ENCODE measurements at regions not wholly inside any gene's neighbourhood (a gene's known extent, or its start where the extent isn't known, plus 50 kb on each side); places are given as distances from the start of the nearest gene placed in this dataset.

- no peak for DNase-seq (ENCODE audit: extremely low read depth in 1 of 2, low read depth in 1 of 2)
Measured at GRCh38 chr16:50996166-50996829, 154.8 kb downstream of the SALL1 start.

GRCh38 chr16:50994995-50995394 lies 156.1 kb downstream of the SALL1 start:
- no peak for DNase-seq (ENCODE audit: extremely low read depth in 1 of 2, low read depth in 1 of 2)

GRCh38 chr16:50992350-50993032 lies 158.6 kb downstream of the SALL1 start:
- no peak for DNase-seq (ENCODE audit: extremely low read depth in 1 of 2, low read depth in 1 of 2)

- DNase-seq (ENCODE audit: extremely low read depth in 1 of 2, low read depth in 1 of 2): no peak
Measured at GRCh38 chr16:50991436-50991835, 159.6 kb downstream of the SALL1 start.

- no peak for DNase-seq (ENCODE audit: extremely low read depth in 1 of 2, low read depth in 1 of 2)
Measured at GRCh38 chr16:50991006-50991405, 160.1 kb downstream of the SALL1 start.

- no peak for DNase-seq (ENCODE audit: extremely low read depth in 1 of 2, low read depth in 1 of 2)
Measured at GRCh38 chr16:50989047-50989446, 162.0 kb downstream of the SALL1 start.

- no peak for DNase-seq (ENCODE audit: extremely low read depth in 1 of 2, low read depth in 1 of 2)
Measured at GRCh38 chr16:50988441-50988840, 162.6 kb downstream of the SALL1 start.

- no peak for DNase-seq (ENCODE audit: extremely low read depth in 1 of 2, low read depth in 1 of 2)
Measured at GRCh38 chr16:50986453-50986852, 164.6 kb downstream of the SALL1 start.

- no peak for DNase-seq (ENCODE audit: extremely low read depth in 1 of 2, low read depth in 1 of 2)
Measured at GRCh38 chr16:50985733-50986132, 165.3 kb downstream of the SALL1 start.

- no peak for DNase-seq (ENCODE audit: extremely low read depth in 1 of 2, low read depth in 1 of 2)
Measured at GRCh38 chr16:50984688-50985087, 166.4 kb downstream of the SALL1 start.

- no peak for DNase-seq (ENCODE audit: extremely low read depth in 1 of 2, low read depth in 1 of 2)
Measured at GRCh38 chr16:50982808-50983207, 168.3 kb downstream of the SALL1 start.

GRCh38 chr16:50981951-50982350 lies 169.1 kb downstream of the SALL1 start:
- DNase-seq (ENCODE audit: extremely low read depth in 1 of 2, low read depth in 1 of 2): no peak

- DNase-seq (ENCODE audit: extremely low read depth in 1 of 2, low read depth in 1 of 2): no peak
Measured at GRCh38 chr16:50980666-50981065, 170.4 kb downstream of the SALL1 start.

GRCh38 chr16:50979806-50980620 lies 171.1 kb downstream of the SALL1 start:
- DNase-seq (ENCODE audit: extremely low read depth in 1 of 2, low read depth in 1 of 2): no peak

- no peak for DNase-seq (ENCODE audit: extremely low read depth in 1 of 2, low read depth in 1 of 2)
Measured at GRCh38 chr16:50977138-50977537, 173.9 kb downstream of the SALL1 start.

- DNase-seq (ENCODE audit: extremely low read depth in 1 of 2, low read depth in 1 of 2): no peak
Measured at GRCh38 chr16:50974438-50975036, 176.5 kb downstream of the SALL1 start.

- DNase-seq (ENCODE audit: extremely low read depth in 1 of 2, low read depth in 1 of 2): no peak
Measured at GRCh38 chr16:50972876-50973275, 178.2 kb downstream of the SALL1 start.

- DNase-seq (ENCODE audit: extremely low read depth in 1 of 2, low read depth in 1 of 2): no peak
Measured at GRCh38 chr16:50970281-50970680, 180.8 kb downstream of the SALL1 start.

GRCh38 chr16:50967827-50968612 lies 183.1 kb downstream of the SALL1 start:
- no peak for DNase-seq (ENCODE audit: extremely low read depth in 1 of 2, low read depth in 1 of 2)

GRCh38 chr16:50964491-50964890 lies 186.6 kb downstream of the SALL1 start:
- no peak for DNase-seq (ENCODE audit: extremely low read depth in 1 of 2, low read depth in 1 of 2)

GRCh38 chr16:50961952-50962351 lies 189.1 kb downstream of the SALL1 start:
- DNase-seq (ENCODE audit: extremely low read depth in 1 of 2, low read depth in 1 of 2): no peak
